Liver (tissue), 3 donors: ENCODE measurements at regions not wholly inside any gene's neighbourhood (a gene's known extent, or its start where the extent isn't known, plus 50 kb on each side); places are given as distances from the start of the nearest gene placed in this dataset.

Experiments used
- EGR1 ChIP-seq, 2 donors: IDR thresholded peaks; 2 replicates each; pipeline ENCODE4 v1.6.1; 2016 to 2018; ENCODE audit warnings: antibody characterized with exemption in 2 of 2, low read depth in 2 of 2
- FOXA1 ChIP-seq: IDR thresholded peaks from 2 replicates; pipeline ENCODE4 v1.6.1; 2016; ENCODE audit warnings: antibody characterized with exemption
- GABPA ChIP-seq, 2 donors: IDR thresholded peaks in 1 of 2; conservative IDR thresholded peaks in 1 of 2; 2 replicates each; pipeline ENCODE4 v1.6.1; 2016; ENCODE audit warnings: antibody characterized with exemption in 2 of 2, mild to moderate bottlenecking in 1 of 2, moderate library complexity in 1 of 2
- HNF4A ChIP-seq, 2 donors: conservative IDR thresholded peaks; 2 replicates each; pipeline ENCODE4 v1.6.1; 2016; ENCODE audit warnings: antibody characterized with exemption in 2 of 2, mild to moderate bottlenecking in 2 of 2
- JUND ChIP-seq, 2 donors: IDR thresholded peaks; 2 replicates each; pipeline ENCODE4 v1.6.1; 2016; ENCODE audit warnings: antibody characterized with exemption in 2 of 2
- NR2F2 ChIP-seq: IDR thresholded peaks from 2 replicates; pipeline ENCODE4 v1.6.1; 2016; ENCODE audit warnings: antibody characterized with exemption
- RAD21 ChIP-seq, 2 donors: IDR thresholded peaks; 2 replicates each; pipeline ENCODE4 v1.6.1; 2016; ENCODE audit warnings: antibody characterized with exemption in 2 of 2, mild to moderate bottlenecking in 2 of 2
- SP1 ChIP-seq: IDR thresholded peaks from 2 replicates; pipeline ENCODE4 v1.6.1; 2018; ENCODE audit warnings: antibody characterized with exemption, mild to moderate bottlenecking
- TAF1 ChIP-seq: conservative IDR thresholded peaks from 2 replicates; pipeline ENCODE4 v1.6.1; 2016; ENCODE audit warnings: antibody characterized with exemption, mild to moderate bottlenecking
- YY1 ChIP-seq: IDR thresholded peaks from 2 replicates; pipeline ENCODE4 v1.6.1; 2016; ENCODE audit warnings: antibody characterized with exemption, mild to moderate bottlenecking
- TF ChIP-seq, protein P1 (sequence below): fragments of 150-350 bp; IDR thresholded peaks from 2 replicates; pipeline ENCODE4 v1.5.1; 2017; ENCODE audit warnings: improper control_type of control experiment, low read depth, low read length; ENCODE audit not compliant: missing input control
- TF ChIP-seq, protein P2 (sequence below): IDR thresholded peaks from 2 replicates; pipeline ENCODE4 v1.6.1; 2016; ENCODE audit warnings: antibody characterized with exemption
- TF ChIP-seq, protein P3 (sequence below): IDR thresholded peaks from 2 replicates; pipeline ENCODE4 v1.6.1; 2016; ENCODE audit warnings: antibody characterized with exemption
- TF ChIP-seq, protein P4 (sequence below): IDR thresholded peaks from 2 replicates; pipeline ENCODE4 v1.6.1; 2016; ENCODE audit warnings: antibody characterized with exemption, mild to moderate bottlenecking
- donor health status: healthy.
- donor health status: healthy.

DNA sequence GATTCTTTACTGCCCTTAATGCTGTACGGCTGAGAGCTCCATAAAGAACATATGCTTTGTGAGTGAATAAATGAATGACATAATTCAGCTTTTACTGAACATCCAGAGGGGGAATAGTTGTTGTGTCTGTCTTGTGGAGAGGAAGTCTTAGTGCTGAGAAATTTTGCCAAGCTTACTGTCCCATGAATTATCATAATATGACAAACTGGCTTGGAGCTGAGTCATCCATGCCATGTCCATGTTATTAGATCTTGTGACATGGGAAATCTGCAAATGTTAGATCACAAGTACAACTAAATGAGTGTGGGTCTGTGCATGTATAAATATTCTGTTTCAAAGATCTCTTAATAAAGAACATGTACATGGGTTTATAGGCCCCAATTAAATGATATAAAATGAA lies 350.4 kb downstream of the BMP4 start:
- no peak for TF ChIP-seq NR2F2
- no peak for TF ChIP-seq RAD21 (IDR thresholded peaks at IDR 0.05)
- TF ChIP-seq, protein P1, sequence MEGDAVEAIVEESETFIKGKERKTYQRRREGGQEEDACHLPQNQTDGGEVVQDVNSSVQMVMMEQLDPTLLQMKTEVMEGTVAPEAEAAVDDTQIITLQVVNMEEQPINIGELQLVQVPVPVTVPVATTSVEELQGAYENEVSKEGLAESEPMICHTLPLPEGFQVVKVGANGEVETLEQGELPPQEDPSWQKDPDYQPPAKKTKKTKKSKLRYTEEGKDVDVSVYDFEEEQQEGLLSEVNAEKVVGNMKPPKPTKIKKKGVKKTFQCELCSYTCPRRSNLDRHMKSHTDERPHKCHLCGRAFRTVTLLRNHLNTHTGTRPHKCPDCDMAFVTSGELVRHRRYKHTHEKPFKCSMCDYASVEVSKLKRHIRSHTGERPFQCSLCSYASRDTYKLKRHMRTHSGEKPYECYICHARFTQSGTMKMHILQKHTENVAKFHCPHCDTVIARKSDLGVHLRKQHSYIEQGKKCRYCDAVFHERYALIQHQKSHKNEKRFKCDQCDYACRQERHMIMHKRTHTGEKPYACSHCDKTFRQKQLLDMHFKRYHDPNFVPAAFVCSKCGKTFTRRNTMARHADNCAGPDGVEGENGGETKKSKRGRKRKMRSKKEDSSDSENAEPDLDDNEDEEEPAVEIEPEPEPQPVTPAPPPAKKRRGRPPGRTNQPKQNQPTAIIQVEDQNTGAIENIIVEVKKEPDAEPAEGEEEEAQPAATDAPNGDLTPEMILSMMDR: no peak
- TF ChIP-seq, protein P2, sequence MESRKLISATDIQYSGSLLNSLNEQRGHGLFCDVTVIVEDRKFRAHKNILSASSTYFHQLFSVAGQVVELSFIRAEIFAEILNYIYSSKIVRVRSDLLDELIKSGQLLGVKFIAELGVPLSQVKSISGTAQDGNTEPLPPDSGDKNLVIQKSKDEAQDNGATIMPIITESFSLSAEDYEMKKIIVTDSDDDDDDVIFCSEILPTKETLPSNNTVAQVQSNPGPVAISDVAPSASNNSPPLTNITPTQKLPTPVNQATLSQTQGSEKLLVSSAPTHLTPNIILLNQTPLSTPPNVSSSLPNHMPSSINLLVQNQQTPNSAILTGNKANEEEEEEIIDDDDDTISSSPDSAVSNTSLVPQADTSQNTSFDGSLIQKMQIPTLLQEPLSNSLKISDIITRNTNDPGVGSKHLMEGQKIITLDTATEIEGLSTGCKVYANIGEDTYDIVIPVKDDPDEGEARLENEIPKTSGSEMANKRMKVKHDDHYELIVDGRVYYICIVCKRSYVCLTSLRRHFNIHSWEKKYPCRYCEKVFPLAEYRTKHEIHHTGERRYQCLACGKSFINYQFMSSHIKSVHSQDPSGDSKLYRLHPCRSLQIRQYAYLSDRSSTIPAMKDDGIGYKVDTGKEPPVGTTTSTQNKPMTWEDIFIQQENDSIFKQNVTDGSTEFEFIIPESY: no peak
- no peak for TF ChIP-seq YY1
- no peak for TF ChIP-seq EGR1 (IDR thresholded peaks at IDR 0.05; ENCODE audit: low read depth in 2 of 2)
- TF ChIP-seq, protein P3, sequence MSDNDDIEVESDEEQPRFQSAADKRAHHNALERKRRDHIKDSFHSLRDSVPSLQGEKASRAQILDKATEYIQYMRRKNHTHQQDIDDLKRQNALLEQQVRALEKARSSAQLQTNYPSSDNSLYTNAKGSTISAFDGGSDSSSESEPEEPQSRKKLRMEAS: no peak
- no peak for TF ChIP-seq HNF4A (conservative IDR thresholded peaks at IDR 0.05)
- TF ChIP-seq JUND (IDR thresholded peaks at IDR 0.05): no peak
- TF ChIP-seq, protein P4, sequence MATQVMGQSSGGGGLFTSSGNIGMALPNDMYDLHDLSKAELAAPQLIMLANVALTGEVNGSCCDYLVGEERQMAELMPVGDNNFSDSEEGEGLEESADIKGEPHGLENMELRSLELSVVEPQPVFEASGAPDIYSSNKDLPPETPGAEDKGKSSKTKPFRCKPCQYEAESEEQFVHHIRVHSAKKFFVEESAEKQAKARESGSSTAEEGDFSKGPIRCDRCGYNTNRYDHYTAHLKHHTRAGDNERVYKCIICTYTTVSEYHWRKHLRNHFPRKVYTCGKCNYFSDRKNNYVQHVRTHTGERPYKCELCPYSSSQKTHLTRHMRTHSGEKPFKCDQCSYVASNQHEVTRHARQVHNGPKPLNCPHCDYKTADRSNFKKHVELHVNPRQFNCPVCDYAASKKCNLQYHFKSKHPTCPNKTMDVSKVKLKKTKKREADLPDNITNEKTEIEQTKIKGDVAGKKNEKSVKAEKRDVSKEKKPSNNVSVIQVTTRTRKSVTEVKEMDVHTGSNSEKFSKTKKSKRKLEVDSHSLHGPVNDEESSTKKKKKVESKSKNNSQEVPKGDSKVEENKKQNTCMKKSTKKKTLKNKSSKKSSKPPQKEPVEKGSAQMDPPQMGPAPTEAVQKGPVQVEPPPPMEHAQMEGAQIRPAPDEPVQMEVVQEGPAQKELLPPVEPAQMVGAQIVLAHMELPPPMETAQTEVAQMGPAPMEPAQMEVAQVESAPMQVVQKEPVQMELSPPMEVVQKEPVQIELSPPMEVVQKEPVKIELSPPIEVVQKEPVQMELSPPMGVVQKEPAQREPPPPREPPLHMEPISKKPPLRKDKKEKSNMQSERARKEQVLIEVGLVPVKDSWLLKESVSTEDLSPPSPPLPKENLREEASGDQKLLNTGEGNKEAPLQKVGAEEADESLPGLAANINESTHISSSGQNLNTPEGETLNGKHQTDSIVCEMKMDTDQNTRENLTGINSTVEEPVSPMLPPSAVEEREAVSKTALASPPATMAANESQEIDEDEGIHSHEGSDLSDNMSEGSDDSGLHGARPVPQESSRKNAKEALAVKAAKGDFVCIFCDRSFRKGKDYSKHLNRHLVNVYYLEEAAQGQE: no peak
- TF ChIP-seq TAF1: no peak
- no peak for TF ChIP-seq SP1
- TF ChIP-seq GABPA (IDR thresholded peaks at IDR 0.05 in 1 of 2, conservative IDR thresholded peaks at IDR 0.05 in 1 of 2): no peak
- no peak for TF ChIP-seq FOXA1
